HEK293T (cell line): ENCODE measurements at regions not wholly inside any gene's neighbourhood (a gene's known extent, or its start where the extent isn't known, plus 50 kb on each side); places are given as distances from the start of the nearest gene placed in this dataset.

Experiments used
- CTBP1 ChIP-seq: fragments of 450-650 bp; IDR thresholded peaks from 2 replicates; pipeline ENCODE4 v1.6.1; 2016; ENCODE audit warnings: borderline replicate concordance
- ELF4 ChIP-seq: fragments of 450-650 bp; IDR thresholded peaks from 2 replicates; pipeline ENCODE4 v1.6.1; 2017; ENCODE audit warnings: antibody characterized with exemption
- FOXA1 ChIP-seq: fragments of 450-650 bp; IDR thresholded peaks from 2 replicates; pipeline ENCODE4 v1.6.1; 2016; ENCODE audit warnings: mild to moderate bottlenecking
- HDGF ChIP-seq: fragments of 450-650 bp; IDR thresholded peaks from 2 replicates; pipeline ENCODE4 v1.6.1; 2017; ENCODE audit warnings: antibody characterized with exemption, borderline replicate concordance
- LEF1 ChIP-seq: fragments of 450-650 bp; IDR thresholded peaks from 2 replicates; pipeline ENCODE4 v1.6.1; 2017; ENCODE audit warnings: mild to moderate bottlenecking, borderline replicate concordance
- SP1 ChIP-seq: fragments of 450-650 bp; IDR thresholded peaks from 2 replicates; pipeline ENCODE4 v1.6.1; 2017
- ZNF384 ChIP-seq: fragments of 450-650 bp; IDR thresholded peaks from 2 replicates; pipeline ENCODE4 v1.6.1; 2016

- TF ChIP-seq HDGF (no peak), FOXA1 (no peak), SP1 (no peak), ELF4 (no peak), ZNF384 (no peak), LEF1 (no peak), CTBP1 (no peak)
Observed at GRCh38 chr18:10094655-10095054, 180.8 kb downstream of the VAPA start.
